ENCODE measurements at regions not wholly inside any gene's neighbourhood (a gene's known extent, or its start where the extent isn't known, plus 50 kb on each side); places are given as distances from the start of the nearest gene placed in this dataset.
"Not testable (repeated sequence)": the region's sequence is repeated elsewhere in the genome, so short reads cannot be mapped to it uniquely, and the experiment has no call there.

DNA sequence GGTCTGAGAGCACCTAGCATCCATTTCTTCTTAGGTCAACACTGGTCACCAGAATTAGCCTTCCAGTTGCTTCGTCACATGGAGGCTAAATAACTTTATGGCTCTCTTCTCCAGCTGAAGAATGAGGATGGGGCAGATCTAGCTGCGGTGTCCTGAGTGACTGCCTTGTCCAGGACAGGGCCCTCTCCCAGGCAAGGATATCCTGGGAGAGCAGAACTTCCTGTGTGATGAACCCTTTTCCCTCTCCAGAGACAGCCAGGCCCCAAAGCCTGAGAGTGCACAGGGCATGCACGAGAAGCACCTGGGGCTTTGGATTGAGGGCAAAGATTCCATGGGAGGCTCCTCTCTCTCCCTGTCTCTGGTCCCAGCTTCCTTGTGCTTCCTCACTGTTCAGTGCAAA lies 108.2 kb upstream of the MAMLD1 start:
- DNase-seq, result no peak

DNA sequence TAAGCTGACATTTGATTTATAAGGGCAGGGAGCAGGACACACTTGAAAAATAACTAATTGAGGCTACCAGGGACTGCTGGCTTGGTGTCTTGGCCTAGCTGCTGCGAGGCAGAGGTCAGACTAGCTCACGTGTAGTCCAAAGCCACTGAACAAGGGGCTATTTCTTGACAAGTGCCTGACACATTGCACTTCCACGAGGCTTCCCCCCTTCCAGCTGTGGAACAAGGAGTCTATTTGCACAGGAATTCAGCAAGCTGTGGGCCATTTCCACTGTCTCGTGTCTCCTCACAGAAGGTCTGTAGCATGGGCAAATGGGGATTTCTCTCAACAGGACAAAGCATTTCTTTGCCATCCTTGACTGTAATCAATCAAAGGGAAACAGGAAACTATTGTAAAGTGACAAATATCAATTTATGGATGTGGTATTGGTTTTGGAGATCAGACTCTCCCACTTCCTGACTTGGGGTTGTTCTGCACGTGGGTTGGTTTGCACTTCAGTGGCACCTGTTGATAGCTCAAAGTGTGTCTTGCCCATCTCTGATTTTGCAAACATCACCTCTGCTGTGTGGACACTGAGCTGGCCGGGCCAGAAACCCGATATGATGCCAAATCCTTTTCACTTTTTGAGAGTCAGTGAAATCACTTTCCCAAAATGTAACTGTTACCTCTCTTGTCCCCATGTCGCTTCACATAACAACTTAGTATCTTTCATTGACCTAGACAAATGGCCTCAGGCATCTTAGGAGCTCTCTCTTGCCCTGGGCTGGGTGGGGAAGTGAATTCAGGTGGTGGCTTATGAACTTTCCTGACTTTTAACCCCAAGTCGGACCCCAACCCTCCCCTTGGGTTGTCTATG lies 107.4 kb upstream of the MAMLD1 start:
- no peak for DNase-seq

DNA sequence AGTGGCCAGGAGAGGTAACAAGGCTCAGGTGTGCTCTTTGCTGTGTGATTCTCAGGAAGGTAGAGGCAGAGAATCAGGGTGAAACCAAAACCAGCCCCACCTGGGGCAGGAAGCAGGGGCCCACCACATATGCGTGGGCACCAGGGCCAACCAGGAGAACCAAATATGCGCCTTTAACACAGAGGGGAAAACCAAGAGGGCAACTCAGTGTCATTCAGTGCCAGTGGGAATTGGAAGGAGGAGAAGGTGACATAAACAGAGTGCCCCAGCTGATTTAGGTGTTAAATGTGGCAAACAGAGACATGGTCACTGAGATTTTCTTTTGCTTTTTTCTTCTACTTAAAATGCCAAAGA lies 106.8 kb upstream of the MAMLD1 start:
- no peak for DNase-seq

DNA sequence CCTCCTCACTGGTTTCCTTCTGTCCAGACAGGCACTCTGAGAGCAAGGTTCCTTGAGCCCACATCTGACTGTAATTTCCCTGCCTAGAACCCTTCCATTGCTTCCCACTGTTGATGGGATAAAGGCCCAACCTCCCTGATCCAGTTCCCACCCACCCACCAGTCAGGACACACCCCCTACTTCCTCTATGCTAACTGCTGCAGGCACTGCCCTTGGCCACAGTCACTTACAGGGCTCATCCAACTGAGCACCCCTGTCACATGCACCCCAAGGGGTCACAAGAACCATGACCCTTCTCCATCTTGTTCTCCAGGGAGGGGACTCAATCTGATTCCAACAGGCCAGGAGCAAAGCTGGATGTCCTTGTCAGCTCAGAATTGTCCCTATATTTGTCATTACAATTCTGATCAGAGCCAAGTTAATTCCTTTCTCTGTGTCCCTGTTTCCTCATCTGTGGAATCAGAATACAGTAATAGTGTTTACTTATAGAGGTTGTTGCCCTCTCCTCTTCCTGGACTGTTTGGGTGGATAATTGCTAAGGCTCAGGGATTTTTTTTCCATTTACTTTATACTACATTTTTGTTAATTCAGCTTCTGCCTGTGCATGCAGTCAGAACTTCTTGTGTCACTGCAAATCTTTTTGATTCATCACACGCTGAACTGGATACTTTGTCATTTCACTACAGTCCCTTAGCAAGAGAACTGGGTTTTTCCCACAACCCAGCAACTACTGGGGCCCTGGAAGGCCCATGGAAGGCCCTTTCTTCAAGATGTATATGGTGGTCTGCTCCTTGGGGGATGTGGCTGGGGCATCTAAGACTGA lies 105.6 kb upstream of the MAMLD1 start:
- no peak for DNase-seq

DNA sequence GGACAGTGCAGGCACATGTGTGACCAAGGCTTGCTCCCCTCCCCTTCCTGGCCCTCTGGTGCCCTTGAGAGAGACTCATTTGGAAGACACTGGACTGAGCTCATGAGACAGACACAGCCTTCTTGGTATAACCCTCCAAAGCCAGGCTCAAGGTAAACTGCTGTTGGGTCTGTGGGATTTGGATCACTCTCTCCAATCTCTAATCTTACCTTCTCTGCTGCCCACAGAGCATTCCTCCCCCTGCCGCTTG lies 105.0 kb upstream of the MAMLD1 start:
- no peak for DNase-seq

DNA sequence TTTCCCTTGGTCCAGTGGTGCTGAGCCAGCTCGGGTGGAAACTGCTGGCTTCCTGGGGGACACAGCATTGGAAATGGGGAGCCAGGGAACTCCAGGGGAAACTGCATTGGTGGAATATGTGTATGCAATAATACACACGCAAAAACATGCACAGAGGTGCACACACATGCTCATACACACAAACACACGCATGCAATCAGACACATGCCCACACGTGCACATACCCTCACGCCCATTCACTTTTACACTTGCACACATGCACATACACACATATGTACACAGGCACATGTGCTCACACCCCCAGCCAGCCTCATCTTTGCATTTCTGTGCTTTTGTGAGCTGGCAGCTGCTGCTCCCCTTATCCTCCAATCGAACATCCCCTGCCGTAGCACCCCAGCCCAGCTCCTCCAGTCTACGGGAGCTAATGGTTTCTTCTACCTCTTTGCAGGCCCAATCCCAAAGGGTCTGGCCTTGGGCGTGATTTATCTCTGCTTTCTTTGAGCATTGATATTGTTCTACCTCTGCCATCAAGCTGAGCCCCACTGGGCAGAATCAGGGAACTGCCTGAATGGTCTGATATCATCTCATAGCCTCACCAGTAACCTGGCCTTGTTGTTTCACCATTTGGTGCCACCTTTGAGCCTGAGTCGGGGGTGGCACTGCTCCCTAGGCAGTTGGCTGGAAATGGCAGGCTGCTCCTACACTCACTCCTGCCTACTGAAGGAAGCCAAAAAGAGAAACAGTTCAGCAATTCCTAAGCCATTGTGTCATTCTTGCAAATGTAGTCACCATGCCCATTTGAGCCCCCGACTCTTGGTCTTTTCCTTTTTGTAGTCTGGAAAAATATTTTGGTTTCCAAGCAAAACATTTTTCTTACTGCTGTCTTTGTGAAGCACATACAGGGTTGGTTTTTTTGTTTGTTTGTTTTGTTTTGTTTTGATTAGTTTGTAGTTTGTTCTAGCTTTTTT lies 104.4 kb upstream of the MAMLD1 start:
- no peak for DNase-seq

DNA sequence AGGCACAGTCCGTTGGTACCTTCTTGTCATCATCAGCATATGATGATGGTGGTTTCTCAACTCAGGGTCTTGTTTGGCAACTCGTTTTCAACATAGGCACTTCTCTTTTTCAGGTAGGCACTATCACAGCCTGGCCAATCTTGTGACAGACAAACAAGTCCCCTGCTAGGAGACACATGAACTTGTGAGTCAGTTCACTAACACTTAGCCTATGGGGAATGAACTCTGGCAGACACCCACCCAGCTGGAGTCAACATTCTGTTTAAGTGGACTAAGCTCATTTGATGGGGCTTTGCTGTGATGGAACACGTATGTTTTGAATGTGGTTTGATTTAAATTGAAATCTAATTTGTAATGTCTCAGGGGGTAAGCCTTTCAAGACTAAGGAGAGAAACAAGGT lies 100.7 kb upstream of the MAMLD1 start:
- no peak for DNase-seq

DNA sequence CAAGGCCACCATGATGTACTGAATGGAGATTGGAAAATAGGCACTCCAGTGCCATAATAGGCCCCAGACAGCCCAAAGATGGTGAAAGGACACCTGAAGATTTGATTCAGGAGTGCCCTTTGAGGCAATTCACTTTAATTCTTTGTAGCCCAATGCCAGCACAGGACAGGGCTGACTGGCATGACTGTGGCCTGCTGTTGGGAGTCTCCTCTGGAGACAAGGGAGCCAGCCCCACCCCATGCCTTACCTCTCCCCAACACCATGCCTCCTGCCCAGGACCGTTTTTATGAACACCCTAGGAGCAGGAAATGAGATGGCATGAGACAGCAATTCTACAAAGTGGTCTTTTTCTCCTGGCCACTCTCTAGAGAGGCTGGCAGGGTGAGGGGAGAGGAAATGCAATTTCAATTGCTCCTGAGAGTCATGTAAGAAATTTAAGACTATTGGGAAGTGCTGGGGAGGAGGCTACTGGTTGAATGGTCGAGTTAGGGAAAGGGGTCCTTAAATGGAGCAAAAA lies 94.2 kb upstream of the MAMLD1 start:
- no peak for DNase-seq

DNA sequence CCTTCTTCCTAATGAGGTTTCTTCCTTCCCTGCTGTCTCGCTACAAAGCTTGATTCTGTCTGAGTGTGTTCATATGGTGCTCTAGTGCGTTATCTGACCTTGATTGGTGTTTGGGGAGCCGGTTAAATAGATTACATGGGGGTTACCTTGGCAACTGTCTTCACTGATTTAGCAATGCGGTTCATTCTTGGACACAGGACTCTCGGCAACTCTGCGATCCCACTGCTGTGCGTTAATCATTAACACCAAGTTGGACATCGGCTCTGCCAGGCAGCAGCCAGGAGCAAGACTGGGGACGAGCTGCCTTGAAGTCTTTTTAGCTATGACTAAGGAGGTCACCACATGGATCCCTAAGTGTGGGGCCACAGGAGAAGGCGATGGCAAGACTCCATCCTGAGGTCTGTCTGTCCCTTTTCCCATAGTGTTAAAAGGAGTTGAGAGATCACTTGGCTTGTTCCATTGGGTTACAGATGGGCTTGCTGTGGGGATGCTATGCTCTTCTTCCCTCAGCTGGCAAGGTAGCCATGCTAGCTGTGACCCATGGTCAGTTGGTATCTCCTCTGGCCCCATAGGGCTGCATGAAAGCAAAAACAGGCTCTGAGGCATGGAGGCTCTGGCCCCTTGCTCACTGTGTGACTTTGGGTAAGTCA lies 93.4 kb upstream of the MAMLD1 start:
- DNase-seq, result no peak

DNA sequence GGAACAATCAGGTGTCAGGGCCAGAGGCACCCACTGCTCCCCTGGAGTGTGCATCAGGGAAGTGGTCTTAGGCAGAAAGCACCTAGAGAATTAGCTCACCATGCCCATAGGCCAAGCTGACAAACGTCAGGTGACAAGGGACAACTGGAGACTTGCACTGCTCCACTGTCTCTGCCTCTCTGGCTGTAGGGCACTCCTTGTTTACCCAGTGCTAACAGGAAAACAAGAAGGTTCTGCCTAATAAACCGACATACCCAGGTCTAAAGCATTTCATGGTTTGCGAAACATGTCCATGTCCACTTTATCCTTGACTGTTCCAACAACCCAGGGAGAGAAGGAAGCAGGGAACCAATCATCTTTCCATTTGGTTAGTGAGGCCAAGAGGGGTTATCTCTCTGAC lies 92.5 kb upstream of the MAMLD1 start:
- DNase-seq, result no peak

DNA sequence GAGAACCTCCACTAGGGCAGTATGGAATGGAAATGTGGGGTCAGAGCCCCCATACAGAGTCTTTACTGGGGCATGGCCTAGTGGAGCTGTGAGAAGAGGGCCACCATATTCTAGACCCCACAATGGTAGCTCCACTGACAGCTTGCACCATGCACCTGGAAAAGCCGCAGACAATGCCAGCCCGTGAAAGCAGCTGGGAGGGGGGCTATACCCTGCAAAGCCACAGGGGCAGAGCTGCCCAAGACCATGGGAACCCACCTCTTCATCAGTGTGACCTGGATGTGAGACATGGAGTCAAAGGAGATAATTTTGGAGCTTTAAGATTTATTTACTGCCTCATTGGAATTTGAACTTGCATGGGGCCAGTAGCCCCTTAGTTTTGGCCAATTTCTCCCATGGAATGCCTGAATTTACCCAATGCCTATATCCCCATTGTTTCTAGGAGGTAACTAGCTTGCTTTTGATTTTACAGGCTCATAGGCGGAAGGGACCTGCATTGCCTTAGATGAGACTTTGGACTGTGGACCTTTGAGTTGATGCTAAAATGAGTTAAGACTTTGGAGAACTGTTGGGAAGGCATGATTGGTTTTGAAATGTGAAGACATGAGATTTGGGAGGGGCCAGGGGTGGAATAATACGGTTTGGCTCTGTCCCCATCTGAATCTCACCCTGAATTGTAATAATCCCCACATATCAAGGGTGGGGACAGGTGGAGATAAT lies 89.4 kb upstream of the MAMLD1 start:
- not testable (repeated sequence) for DNase-seq

DNA sequence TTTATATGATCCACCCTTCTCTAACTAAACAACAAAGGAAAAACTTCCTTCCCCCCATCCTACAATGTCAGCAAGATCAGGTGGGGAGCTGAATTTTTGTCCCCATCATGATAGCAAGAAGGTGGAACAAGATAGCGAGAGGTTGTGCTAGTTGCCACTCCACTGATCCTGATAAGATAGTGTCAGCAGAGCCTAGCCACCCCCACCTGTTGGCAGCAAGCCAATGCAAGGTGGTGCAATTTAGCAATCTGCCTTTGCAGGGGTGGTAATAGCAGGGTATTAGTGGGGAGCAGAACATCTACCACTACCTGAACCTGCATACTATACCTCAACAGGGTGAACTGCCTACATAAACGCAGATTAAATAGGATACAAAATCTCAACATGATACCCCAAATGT lies 80.2 kb upstream of the MAMLD1 start:
- no peak for DNase-seq

DNA sequence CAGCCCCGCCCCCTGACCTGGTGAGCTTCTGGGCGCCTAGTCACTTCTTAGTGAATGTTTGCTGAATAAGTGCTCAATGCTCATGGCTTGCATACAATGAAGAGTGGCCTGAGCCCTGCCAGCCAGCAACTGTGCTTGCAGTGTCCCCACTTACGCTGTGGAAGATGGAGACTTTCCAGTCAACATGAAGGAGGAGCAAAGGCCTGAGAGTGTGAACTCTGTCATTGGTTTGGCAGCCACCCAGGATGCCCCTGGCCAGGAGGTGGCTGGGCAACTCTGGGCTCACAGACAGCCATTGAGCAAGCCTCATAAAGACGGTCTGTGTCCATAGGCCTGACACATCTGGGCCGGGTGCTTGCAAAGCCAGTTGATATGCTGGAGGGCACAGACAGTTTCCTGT lies 72.1 kb upstream of the MAMLD1 start:
- DNase-seq, result no peak

DNA sequence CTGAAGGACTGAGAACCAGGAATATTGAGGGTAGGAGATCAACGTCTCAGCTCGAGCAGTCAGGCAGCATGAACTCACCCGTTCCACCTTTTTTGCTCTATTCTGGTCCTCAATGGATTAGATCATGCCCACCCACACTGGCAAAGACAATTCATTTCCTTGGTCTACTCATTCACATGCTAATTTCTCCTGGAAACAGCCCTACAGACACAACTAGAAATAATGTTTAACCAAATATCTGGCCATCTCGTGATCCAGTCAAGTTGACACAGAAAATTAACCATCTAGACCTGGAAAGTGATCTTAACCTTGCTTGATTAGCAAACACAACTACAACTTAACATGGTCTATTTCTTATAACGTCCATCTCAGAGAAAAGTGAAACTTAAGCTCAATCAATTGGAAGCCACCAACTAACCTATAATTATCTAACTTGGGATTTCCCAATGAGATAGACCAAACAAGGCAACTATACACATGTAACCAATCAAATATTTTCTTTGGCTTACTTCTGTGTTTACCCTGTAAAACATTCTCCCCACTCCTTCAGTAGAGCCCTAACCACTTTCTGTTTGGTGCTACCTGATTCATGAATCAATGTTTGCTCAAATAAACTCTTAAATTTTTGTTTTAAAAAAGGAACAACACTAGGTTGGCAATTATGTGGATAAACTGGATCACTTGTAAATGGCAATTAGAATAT lies 69.7 kb upstream of the MAMLD1 start:
- no peak for DNase-seq

DNA sequence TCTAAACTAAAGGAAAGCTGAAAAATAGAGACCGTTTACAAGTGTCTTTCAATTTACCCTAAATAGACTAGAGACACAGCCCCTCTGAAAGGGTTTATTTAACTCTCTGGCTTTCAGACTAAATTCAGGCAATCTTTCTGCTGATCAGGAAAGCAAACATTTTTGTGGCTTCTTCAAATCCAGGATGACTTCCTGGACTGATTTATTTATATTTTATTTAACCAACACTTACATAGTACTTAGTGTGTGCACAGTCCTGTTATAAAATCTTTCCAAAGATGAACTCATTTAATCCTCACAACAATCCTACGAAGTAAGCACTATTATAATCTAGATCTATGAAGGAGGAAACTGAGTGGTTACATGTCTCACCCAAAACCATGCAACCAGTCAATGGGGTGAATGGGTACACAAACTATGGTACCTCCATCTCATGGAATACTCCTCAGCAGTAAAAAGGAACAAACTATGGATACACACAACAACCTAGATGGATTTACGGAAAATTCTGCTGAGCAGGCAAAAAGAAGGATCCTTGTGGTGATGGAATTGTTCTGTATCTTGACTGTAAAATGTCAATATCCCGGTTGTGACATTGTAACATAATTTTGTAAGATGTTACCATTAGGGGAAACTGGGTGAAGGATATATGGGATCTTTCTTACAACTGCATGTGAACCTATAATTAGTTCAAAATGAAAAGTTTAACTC lies 64.1 kb upstream of the MAMLD1 start:
- DNase-seq, result no peak

DNA sequence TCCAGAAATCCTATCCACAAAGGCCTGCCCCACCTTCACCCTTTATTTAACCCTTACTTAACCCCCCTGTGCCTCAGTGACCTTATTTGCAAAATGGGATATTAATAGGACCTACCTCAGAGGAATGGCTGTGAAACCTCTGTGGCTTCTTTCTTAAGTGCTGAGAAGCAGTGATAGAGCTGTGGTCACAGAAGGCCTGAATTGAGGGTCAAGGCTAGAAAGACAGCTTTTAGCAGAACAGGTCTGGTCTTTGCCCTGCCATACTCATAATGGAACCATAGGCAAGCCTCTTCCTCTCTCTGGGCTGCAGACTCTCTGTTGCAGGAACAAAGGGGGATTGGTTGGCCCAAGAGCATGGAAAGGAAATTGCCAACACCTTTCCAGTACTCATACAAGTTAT lies 63.5 kb upstream of the MAMLD1 start:
- DNase-seq, result no peak

DNA sequence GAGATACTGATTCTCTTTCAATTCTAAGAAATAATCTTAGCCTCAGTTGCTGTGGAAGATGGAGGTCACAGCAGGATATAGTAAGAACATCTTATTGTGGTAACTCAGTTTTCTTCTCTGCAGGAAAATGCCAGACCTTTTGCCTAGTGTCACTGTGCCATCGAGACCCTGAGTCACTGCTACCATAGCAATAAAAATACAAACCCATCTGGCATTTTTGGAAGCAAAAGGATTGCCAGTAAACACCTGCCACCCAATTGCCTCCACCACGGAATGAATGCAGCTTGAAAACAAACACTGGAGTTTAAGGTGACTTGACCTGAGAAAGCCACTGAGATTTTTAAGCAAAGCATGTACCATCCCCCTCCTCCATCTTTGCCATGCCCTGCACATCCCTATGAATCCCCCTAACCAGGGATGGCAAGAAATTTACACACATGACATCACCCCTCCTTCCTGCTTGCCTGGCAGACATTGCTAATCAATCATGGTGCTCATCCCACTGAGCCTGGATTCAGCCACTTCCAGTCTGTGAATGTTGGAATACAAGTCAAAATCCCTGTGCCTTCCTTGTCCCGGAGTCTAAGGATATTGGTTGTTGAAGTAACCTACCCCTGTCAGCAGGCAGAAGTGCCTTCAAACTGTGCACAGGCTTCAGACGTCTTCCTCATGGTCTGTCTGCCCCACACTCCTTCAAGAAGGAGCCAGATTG lies 59.6 kb upstream of the MAMLD1 start:
- DNase-seq, result no peak

DNA sequence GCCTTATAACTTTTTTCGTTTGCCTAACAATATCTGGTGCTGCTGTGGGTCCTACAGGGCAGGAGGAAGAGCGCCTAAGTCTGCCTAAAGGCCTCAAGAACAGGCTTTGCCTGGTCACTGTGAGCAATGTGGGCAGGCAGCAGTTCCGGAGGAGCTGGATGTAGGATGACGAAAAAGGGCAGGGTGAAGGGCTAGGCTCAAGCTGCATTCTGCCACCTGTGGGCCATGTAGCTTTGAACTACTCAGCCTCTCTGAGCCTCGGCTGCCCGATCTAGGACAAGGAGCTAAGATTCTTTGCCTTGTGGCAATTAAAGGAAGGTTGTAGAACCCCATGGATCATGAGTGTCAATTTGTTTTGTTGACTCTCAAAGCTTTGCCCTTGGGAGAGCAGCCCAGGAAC lies 57.1 kb upstream of the MAMLD1 start:
- DNase-seq, result no peak

DNA sequence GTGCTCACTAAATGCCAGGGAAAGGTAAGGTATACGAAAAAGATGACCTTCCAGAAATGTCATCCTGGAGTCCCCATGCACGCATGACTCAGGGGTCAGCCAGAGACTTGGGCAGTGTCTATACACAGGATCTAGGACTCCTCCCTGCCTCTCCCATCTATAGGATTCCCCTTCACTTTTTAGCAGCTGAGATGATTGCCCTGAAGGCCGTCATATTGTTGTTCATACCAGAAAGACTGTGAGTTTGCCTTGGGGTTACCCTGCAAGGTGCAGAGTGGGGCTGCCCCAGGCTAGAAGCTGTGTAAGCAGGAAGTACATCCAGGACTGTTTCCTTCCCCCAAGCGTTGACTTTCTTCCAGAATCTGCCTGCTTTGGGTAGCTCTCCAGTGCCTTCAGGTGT lies 55.1 kb upstream of the MAMLD1 start:
- DNase-seq, result no peak

DNA sequence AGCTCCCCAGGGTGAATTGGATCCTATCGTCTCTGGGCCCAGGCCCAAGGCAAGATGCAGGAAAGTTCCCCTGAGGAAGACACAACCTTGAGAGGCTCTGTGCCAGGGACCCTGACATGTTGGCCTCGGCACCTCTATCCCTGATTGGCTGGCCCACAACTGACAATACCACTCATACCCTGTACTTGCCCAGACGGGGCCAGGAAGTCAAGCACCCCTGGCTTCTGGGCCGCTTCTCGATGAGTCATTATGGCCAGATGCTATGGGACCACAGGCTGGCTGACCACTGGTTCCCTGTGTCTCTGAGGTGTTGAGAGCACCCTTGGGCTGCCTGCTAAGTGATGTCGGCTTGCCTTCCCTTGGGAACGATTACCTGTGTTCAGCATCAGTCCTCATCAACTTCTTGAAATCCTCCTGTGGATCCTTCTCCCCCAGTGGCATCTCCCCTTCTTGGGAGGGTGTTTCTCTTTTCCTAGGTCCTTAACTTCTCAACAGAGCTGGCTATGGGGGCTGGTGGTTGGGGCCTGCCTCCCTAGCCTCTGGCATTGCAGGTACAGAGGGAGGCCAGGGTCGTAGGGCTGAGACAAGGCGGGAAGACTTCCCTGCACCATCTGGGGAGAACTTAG lies 54.5 kb upstream of the MAMLD1 start:
- no peak for DNase-seq
